ENCODE measurements at regions not wholly inside any gene's neighbourhood (a gene's known extent, or its start where the extent isn't known, plus 50 kb on each side); places are given as distances from the start of the nearest gene placed in this dataset.

DNA sequence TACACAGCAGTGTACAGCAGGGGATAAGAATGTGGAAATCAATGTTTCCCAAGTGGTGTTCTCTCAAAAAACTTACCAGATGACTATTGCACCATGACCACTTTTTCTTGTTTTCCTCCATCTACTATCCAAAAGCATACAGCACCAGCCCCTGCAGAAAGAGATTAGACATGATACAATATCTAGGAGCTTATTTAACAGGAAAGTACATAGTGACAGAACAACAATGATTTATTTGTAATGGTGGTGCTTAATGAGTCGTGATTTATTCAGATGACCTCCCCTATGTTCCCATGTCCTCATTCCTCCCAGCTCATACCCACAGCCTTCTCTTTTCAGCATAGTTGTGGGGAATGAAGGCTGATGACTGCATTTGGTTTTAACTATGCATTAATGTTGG lies 413.6 kb downstream of the BTG1 start:
- TF ChIP-seq, protein P1, sequence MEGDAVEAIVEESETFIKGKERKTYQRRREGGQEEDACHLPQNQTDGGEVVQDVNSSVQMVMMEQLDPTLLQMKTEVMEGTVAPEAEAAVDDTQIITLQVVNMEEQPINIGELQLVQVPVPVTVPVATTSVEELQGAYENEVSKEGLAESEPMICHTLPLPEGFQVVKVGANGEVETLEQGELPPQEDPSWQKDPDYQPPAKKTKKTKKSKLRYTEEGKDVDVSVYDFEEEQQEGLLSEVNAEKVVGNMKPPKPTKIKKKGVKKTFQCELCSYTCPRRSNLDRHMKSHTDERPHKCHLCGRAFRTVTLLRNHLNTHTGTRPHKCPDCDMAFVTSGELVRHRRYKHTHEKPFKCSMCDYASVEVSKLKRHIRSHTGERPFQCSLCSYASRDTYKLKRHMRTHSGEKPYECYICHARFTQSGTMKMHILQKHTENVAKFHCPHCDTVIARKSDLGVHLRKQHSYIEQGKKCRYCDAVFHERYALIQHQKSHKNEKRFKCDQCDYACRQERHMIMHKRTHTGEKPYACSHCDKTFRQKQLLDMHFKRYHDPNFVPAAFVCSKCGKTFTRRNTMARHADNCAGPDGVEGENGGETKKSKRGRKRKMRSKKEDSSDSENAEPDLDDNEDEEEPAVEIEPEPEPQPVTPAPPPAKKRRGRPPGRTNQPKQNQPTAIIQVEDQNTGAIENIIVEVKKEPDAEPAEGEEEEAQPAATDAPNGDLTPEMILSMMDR (IDR thresholded peaks at IDR 0.05; ENCODE audit: low read depth, low read length): no peak
- no peak for TF ChIP-seq POLR2A (IDR thresholded peaks at IDR 0.05; ENCODE audit: extremely low read depth, insufficient read length)
- no peak for TF ChIP-seq MYC (IDR thresholded peaks at IDR 0.05; ENCODE audit: low read depth, low read length)
- TF ChIP-seq, protein P2, sequence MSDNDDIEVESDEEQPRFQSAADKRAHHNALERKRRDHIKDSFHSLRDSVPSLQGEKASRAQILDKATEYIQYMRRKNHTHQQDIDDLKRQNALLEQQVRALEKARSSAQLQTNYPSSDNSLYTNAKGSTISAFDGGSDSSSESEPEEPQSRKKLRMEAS (IDR thresholded peaks at IDR 0.05; ENCODE audit: low read depth, low read length): no peak
